ENCODE measurements at regions not wholly inside any gene's neighbourhood (a gene's known extent, or its start where the extent isn't known, plus 50 kb on each side); places are given as distances from the start of the nearest gene placed in this dataset.

DNA sequence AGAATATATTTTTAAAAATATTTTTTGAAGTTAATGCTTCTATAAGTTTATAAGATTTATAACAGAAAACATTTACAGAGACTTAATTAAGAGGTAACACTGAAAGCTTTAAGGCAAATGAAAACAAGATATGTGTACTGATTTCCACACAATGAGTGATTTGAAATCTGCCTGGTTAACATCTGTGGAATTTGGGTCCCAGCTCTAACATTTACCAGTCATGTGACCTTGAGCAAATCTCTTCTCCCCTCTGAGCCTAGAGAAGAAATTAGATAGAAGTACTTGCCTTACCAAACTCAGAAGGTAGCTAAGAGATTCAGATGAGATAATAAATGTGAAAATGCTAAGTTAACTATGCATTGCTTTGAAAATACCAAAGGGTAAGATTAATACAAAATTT lies 458.8 kb upstream of the LCORL start:
- no peaks in the 10 kb centered on the region for H3K36me3 ChIP-seq (ENCODE audit: control insufficient read depth in 2 of 2, extremely low read depth in 1 of 2, insufficient read depth in 2 of 2, low read length in 2 of 2)
- no peaks in the 10 kb centered on the region for H3K27me3 ChIP-seq (ENCODE audit: control insufficient read depth in 2 of 2, insufficient read depth in 2 of 2, low read length in 2 of 2)
- intact Hi-C loops (cut with micrococcal nuclease), result no loop called here
- no peak overlapping the region for H2AFZ ChIP-seq (ENCODE audit: low read depth, low read length)
- dilution Hi-C loops (cut with MboI; ENCODE audit: extremely low pct_ligation_motif_present, low sequenced_read_pairs), result no loop called here
- TF ChIP-seq POLR2A (IDR thresholded peaks at IDR 0.05; ENCODE audit: low read depth, low read length) (no peak), FOS (IDR thresholded peaks at IDR 0.05; ENCODE audit: borderline replicate concordance, insufficient read depth, low read length) (no peak), POLR2AphosphoS5 (IDR thresholded peaks at IDR 0.05; ENCODE audit: insufficient read depth, low read depth, low read length) (no peak), MAX (IDR thresholded peaks at IDR 0.05; ENCODE audit: insufficient read depth, insufficient read length) (no peak)
- H3K79me2 ChIP-seq (ENCODE audit: control insufficient read depth, insufficient read depth, low read length), result no peaks in the 10 kb centered on the region
- no peak overlapping the region for H3K4me3 ChIP-seq (replicated peaks in 1 of 3; ENCODE audit: insufficient read depth in 1 of 3, low read depth in 1 of 3, low read length in 3 of 3)
- POLR2A ChIA-PET, result no interaction called here
- no TSS peak for BruUV-seq (replicated peaks)
- no peak overlapping the region for H3K9ac ChIP-seq (replicated peaks; ENCODE audit: extremely low read depth, insufficient read depth, low read length)
- no peaks in the 10 kb centered on the region for H4K20me1 ChIP-seq (replicated peaks; ENCODE audit: control insufficient read depth, extremely low read depth, insufficient read depth, low read length)
- no peak for FAIRE-seq
- H3K9me1 ChIP-seq (replicated peaks; ENCODE audit: control insufficient read depth, extremely low read depth, insufficient read depth, low read length), result no peaks in the 10 kb centered on the region
- no peaks in the 10 kb centered on the region for H3K4me1 ChIP-seq (ENCODE audit: control insufficient read depth, extremely low read depth, insufficient read depth, low read length)
- H3K27ac ChIP-seq (ENCODE audit: insufficient read depth, low read depth, low read length), result no peak overlapping the region
- H3K9me3 ChIP-seq (replicated peaks; ENCODE audit: control insufficient read depth, insufficient read depth, low read length), result no peaks in the 10 kb centered on the region
- CTCF ChIA-PET, result no interaction called here
- no peak overlapping the region for H3K4me2 ChIP-seq (ENCODE audit: insufficient read depth, low read length)
- DNase-seq (ENCODE audit: low read depth, low spot score), result no peak

DNA sequence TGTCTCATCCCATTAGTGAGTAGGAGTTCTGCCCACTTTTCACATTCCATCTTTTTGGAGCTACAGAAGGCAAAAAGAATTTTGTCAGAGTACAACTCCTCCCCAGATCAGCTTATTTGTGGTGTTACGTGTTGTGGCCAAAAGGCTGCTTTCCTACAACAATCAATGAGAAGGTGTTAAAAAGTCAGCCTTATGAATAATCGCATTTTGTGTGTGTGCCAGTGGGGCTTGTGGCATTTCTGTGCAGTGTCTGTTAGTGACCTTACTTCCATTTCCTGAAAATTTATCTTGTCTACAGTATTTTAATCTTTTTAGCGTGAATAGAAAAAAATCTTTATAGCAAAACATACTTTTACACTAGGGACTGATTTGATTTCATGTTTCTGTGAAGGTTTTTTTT lies 458.3 kb upstream of the LCORL start:
- H3K9ac ChIP-seq (replicated peaks; ENCODE audit: extremely low read depth, insufficient read depth, low read length), result no peak overlapping the region
- no peaks in the 10 kb centered on the region for H3K9me3 ChIP-seq (replicated peaks; ENCODE audit: control insufficient read depth, insufficient read depth, low read length)
- H3K79me2 ChIP-seq (ENCODE audit: control insufficient read depth, insufficient read depth, low read length), result no peaks in the 10 kb centered on the region
- dilution Hi-C loops (cut with MboI; ENCODE audit: extremely low pct_ligation_motif_present, low sequenced_read_pairs) (no loop called here), intact Hi-C loops (cut with micrococcal nuclease) (no loop called here)
- H3K9me1 ChIP-seq (replicated peaks; ENCODE audit: control insufficient read depth, extremely low read depth, insufficient read depth, low read length), result no peaks in the 10 kb centered on the region
- no peak overlapping the region for H3K4me3 ChIP-seq (replicated peaks in 1 of 3; ENCODE audit: insufficient read depth in 1 of 3, low read depth in 1 of 3, low read length in 3 of 3)
- TF ChIP-seq FOS (IDR thresholded peaks at IDR 0.05; ENCODE audit: borderline replicate concordance, insufficient read depth, low read length) (no peak), MAX (IDR thresholded peaks at IDR 0.05; ENCODE audit: insufficient read depth, insufficient read length) (no peak), GATA2 (IDR thresholded peaks at IDR 0.05; ENCODE audit: insufficient read depth, insufficient read length, low read depth, low read length) (no peak), JUN (IDR thresholded peaks at IDR 0.05; ENCODE audit: borderline replicate concordance, insufficient read depth, insufficient read length, low read depth) (no peak), POLR2AphosphoS5 (IDR thresholded peaks at IDR 0.05; ENCODE audit: insufficient read depth, low read depth, low read length) (no peak), MYC (IDR thresholded peaks at IDR 0.05; ENCODE audit: low read depth, low read length) (no peak), EZH2 (IDR thresholded peaks at IDR 0.05; ENCODE audit: borderline replicate concordance, low read depth, low read length, severe bottlenecking) (no peak), POLR2A (IDR thresholded peaks at IDR 0.05; ENCODE audit: low read depth, low read length) (no peak)
- TF ChIP-seq, protein P1, sequence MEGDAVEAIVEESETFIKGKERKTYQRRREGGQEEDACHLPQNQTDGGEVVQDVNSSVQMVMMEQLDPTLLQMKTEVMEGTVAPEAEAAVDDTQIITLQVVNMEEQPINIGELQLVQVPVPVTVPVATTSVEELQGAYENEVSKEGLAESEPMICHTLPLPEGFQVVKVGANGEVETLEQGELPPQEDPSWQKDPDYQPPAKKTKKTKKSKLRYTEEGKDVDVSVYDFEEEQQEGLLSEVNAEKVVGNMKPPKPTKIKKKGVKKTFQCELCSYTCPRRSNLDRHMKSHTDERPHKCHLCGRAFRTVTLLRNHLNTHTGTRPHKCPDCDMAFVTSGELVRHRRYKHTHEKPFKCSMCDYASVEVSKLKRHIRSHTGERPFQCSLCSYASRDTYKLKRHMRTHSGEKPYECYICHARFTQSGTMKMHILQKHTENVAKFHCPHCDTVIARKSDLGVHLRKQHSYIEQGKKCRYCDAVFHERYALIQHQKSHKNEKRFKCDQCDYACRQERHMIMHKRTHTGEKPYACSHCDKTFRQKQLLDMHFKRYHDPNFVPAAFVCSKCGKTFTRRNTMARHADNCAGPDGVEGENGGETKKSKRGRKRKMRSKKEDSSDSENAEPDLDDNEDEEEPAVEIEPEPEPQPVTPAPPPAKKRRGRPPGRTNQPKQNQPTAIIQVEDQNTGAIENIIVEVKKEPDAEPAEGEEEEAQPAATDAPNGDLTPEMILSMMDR (IDR thresholded peaks at IDR 0.05; ENCODE audit: extremely low read depth in 1 of 2, insufficient read depth in 1 of 2, low read depth in 1 of 2, low read length in 2 of 2), result no peak
- H3K4me1 ChIP-seq (ENCODE audit: control insufficient read depth, extremely low read depth, insufficient read depth, low read length), result no peaks in the 10 kb centered on the region
- ChIA-PET CTCF (no interaction called here), POLR2A (no interaction called here)
- no peaks in the 10 kb centered on the region for H3K27me3 ChIP-seq (ENCODE audit: control insufficient read depth in 2 of 2, insufficient read depth in 2 of 2, low read length in 2 of 2)
- no TSS peak for BruUV-seq (replicated peaks)
- H2AFZ ChIP-seq (ENCODE audit: low read depth, low read length), result no peak overlapping the region
- DNase-seq (ENCODE audit: low read depth, low spot score) (no peak), FAIRE-seq (no peak)
- H4K20me1 ChIP-seq (replicated peaks; ENCODE audit: control insufficient read depth, extremely low read depth, insufficient read depth, low read length), result no peaks in the 10 kb centered on the region
- no peaks in the 10 kb centered on the region for H3K36me3 ChIP-seq (ENCODE audit: control insufficient read depth in 2 of 2, extremely low read depth in 1 of 2, insufficient read depth in 2 of 2, low read length in 2 of 2)
- H3K27ac ChIP-seq (ENCODE audit: insufficient read depth, low read depth, low read length), result no peak overlapping the region
- H3K4me2 ChIP-seq (ENCODE audit: insufficient read depth, low read length), result no peak overlapping the region

Data from endothelial cell of umbilical vein (primary cell).